HL-60 (cell line): ENCODE measurements at regions not wholly inside any gene's neighbourhood (a gene's known extent, or its start where the extent isn't known, plus 50 kb on each side); places are given as distances from the start of the nearest gene placed in this dataset.

Source experiments
- DNase-seq, 2 experiments: peaks; one replicate each; pipeline ENCODE4 v3.0.0-alpha.2; 2010 to 2020; ENCODE audit warnings: low read depth in 1 of 2, low spot score in 1 of 2
- H3K27ac ChIP-seq: fragments of 250-450 bp; sonication (Bioruptor Pico); replicated peaks from 2 replicates; pipeline ENCODE4 v1.5.1; 2020; ENCODE audit warnings: mild to moderate bottlenecking, moderate library complexity
- H3K27me3 ChIP-seq: fragments of 250-450 bp; sonication (Bioruptor Pico); 2 replicates; pipeline ENCODE4 v1.5.1; 2021; ENCODE audit warnings: mild to moderate bottlenecking, moderate library complexity; ENCODE audit not compliant: insufficient read depth, poor library complexity, severe bottlenecking
- H3K4me3 ChIP-seq: replicated peaks from 2 replicates; pipeline ENCODE4 v1.5.1; 2011; ENCODE audit warnings: mild to moderate bottlenecking, control low read depth, low read length; ENCODE audit not compliant: insufficient read depth
- CTCF ChIP-seq: IDR thresholded peaks from one replicate; pipeline ENCODE4 v1.5.1; 2011; ENCODE audit warnings: low read length, control low read depth, inconsistent platforms; ENCODE audit not compliant: insufficient read depth
- GABPA ChIP-seq: IDR thresholded peaks from 2 replicates; pipeline ENCODE4 v1.6.1; 2012; ENCODE audit warnings: low read depth
- POLR2AphosphoS5 ChIP-seq: IDR thresholded peaks from 2 replicates; pipeline ENCODE4 v1.6.1; 2012; ENCODE audit warnings: low read depth
- SPI1 ChIP-seq: IDR thresholded peaks from 2 replicates; pipeline ENCODE4 v1.6.1; 2012; ENCODE audit warnings: low read depth, mild to moderate bottlenecking, borderline replicate concordance
- TF ChIP-seq, protein P1 (sequence below): IDR thresholded peaks from 2 replicates; pipeline ENCODE4 v1.6.1; 2012; ENCODE audit warnings: low read depth; ENCODE audit not compliant: insufficient replicate concordance

- peaks cover 3% of the 10 kb centered on the region for H3K27me3 ChIP-seq
- H3K27ac ChIP-seq, result no peak overlapping the region
- no peak for TF ChIP-seq SPI1
- TF ChIP-seq, protein P1, sequence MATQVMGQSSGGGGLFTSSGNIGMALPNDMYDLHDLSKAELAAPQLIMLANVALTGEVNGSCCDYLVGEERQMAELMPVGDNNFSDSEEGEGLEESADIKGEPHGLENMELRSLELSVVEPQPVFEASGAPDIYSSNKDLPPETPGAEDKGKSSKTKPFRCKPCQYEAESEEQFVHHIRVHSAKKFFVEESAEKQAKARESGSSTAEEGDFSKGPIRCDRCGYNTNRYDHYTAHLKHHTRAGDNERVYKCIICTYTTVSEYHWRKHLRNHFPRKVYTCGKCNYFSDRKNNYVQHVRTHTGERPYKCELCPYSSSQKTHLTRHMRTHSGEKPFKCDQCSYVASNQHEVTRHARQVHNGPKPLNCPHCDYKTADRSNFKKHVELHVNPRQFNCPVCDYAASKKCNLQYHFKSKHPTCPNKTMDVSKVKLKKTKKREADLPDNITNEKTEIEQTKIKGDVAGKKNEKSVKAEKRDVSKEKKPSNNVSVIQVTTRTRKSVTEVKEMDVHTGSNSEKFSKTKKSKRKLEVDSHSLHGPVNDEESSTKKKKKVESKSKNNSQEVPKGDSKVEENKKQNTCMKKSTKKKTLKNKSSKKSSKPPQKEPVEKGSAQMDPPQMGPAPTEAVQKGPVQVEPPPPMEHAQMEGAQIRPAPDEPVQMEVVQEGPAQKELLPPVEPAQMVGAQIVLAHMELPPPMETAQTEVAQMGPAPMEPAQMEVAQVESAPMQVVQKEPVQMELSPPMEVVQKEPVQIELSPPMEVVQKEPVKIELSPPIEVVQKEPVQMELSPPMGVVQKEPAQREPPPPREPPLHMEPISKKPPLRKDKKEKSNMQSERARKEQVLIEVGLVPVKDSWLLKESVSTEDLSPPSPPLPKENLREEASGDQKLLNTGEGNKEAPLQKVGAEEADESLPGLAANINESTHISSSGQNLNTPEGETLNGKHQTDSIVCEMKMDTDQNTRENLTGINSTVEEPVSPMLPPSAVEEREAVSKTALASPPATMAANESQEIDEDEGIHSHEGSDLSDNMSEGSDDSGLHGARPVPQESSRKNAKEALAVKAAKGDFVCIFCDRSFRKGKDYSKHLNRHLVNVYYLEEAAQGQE, result no peak
- no peak for TF ChIP-seq GABPA
- H3K4me3 ChIP-seq, result no peak overlapping the region
- DNase-seq, result no peak
Observed at GRCh38 chr2:2867397-2867979, 510.1 kb downstream of the EIPR1 start.

DNA sequence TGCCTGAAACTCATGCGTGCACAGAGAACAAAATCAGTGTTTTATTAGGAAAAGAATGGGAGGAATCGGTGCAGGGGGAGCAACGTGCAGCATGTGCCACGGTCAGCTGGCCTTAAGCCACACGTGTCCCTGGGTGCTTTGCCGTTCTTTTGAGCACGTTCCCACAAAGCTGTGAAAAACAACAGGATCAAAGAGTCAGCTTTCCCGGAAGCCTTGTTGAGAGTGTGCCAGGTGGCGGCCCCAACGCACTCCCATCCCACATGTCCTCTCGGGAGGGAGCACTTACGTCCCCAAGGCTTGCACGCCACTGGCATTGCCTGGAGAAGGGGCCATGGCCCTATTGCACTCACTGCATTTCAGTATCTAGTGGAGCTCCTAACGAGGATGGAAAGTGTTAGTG, 511.2 kb downstream of the EIPR1 start:
- DNase-seq, result no peak
- H3K4me3 ChIP-seq, result no peak overlapping the region
- no peak overlapping the region for H3K27ac ChIP-seq
- H3K27me3 ChIP-seq, result peaks cover 3% of the 10 kb centered on the region
- TF ChIP-seq GABPA (no peak), POLR2AphosphoS5 (no peak)

- Histone ChIP-seq H3K27me3 (no peaks in the 10 kb centered on the region), H3K27ac (no peak overlapping the region), H3K4me3 (no peak overlapping the region)
- TF ChIP-seq CTCF (no peak), POLR2AphosphoS5 (no peak), GABPA (no peak), SPI1 (no peak)
- TF ChIP-seq, protein P1, result no peak
- DNase-seq, result no peak
Observed at GRCh38 chr2:2862386-2862785, 515.2 kb downstream of the EIPR1 start.

DNA sequence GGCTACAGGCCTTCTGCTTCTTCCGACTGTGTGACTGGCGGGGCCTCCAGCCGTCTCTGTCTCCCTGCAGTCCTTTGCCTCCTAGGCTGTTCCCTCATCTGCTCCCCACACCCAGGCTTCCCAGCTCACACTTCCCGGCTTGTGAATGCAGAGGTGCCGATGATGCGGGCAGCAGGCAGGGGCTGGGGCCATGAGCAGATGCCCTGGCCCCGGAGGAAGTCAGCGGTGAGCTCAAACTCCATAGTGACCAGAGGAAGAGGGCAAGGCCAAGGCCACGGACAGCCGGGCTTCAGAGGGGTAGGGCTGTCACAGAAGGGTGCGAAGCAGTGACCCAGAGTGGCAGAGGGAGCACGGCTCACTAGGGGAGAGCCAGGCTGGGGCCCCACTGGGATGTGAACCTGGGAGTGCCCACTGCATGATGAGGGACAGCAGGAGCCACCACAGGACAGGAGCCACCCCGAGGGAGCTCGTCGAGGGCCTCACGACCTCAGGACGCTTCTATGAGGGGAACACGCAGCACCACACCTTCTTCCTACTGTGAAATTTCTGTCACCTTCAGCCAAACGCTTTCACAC, 515.9 kb downstream of the EIPR1 start:
- Histone ChIP-seq H3K27ac (no peak overlapping the region), H3K27me3 (no peaks in the 10 kb centered on the region), H3K4me3 (no peak overlapping the region)
- TF ChIP-seq POLR2AphosphoS5, result no peak
- TF ChIP-seq, protein P1, result no peak
- no peak for TF ChIP-seq SPI1
- TF ChIP-seq GABPA, result no peak
- TF ChIP-seq CTCF, result no peak
- no peak for DNase-seq
